GM12891 (cell line): ENCODE measurements at regions not wholly inside any gene's neighbourhood (a gene's known extent, or its start where the extent isn't known, plus 50 kb on each side); places are given as distances from the start of the nearest gene placed in this dataset.

Experiments
- PAX5 ChIP-seq: IDR thresholded peaks from 2 replicates; pipeline ENCODE4 v1.6.1; 2011; ENCODE audit warnings: low read length, moderate library complexity, mild to moderate bottlenecking; ENCODE audit not compliant: insufficient read depth, severe bottlenecking
- POLR2A ChIP-seq: IDR thresholded peaks from 2 replicates; pipeline ENCODE4 v1.6.1; 2011; ENCODE audit warnings: low read depth, low read length, control low read depth
- POLR2AphosphoS5 ChIP-seq: IDR thresholded peaks from 2 replicates; pipeline ENCODE4 v1.6.1; 2011; ENCODE audit warnings: low read depth, low read length, control low read depth
- POU2F2 ChIP-seq: IDR thresholded peaks from 2 replicates; pipeline ENCODE4 v1.6.1; 2011; ENCODE audit warnings: low read depth, mild to moderate bottlenecking, control low read depth, low read length, moderate library complexity

DNA sequence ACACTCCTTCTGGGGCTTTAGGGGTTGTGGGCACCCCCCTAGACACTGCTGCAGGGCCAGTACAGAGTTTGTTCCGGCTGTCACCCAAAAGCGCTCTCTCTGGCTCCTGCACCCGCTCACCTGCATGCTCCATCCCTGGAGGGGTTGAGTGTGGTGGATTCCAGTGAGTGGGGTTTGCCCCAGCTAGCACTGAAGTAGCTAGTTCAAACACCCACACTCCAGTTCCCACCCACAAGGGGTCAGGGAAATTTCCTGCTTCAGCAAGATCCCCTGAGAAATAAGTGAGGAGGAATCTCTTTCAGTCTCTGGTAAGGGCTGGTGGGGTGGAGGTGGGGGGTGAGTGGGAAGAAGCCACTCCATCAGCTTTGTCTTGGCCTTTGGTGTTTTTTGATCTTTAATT is 73.6 kb downstream of the TMEM17 start:
- no peak for TF ChIP-seq POLR2A
- TF ChIP-seq POU2F2 = no peak
- TF ChIP-seq POLR2AphosphoS5 = no peak
- no peak for TF ChIP-seq PAX5
